Osteocyte (in vitro differentiated cells): ENCODE measurements at regions not wholly inside any gene's neighbourhood (a gene's known extent, or its start where the extent isn't known, plus 50 kb on each side); places are given as distances from the start of the nearest gene placed in this dataset.
A peak's percentile ranks its signal among the peaks of the same experiment; 100 is the strongest.

Experiments
- DNase-seq: peaks from one replicate; pipeline ENCODE4 v3.0.0; 2021; ENCODE audit warnings: mixed read lengths; ENCODE audit not compliant: unreplicated experiment; ENCODE audit errors: extremely low spot score
- H3K27ac Mint-ChIP-seq: one replicate; pipeline ENCODE4 v1.8.0; 2021; ENCODE audit warnings: mild to moderate bottlenecking, mixed read lengths; ENCODE audit not compliant: unreplicated experiment
- H3K27me3 Mint-ChIP-seq: one replicate; pipeline ENCODE4 v1.8.0; 2021; ENCODE audit warnings: mixed read lengths; ENCODE audit not compliant: unreplicated experiment
- H3K36me3 Mint-ChIP-seq: one replicate; pipeline ENCODE4 v1.8.0; 2021; ENCODE audit warnings: mixed read lengths; ENCODE audit not compliant: unreplicated experiment
- H3K4me1 Mint-ChIP-seq: one replicate; pipeline ENCODE4 v1.8.0; 2021; ENCODE audit warnings: mixed read lengths; ENCODE audit not compliant: unreplicated experiment
- H3K4me3 Mint-ChIP-seq: one replicate; pipeline ENCODE4 v1.8.0; 2021; ENCODE audit warnings: mild to moderate bottlenecking, moderate library complexity, mixed read lengths; ENCODE audit not compliant: unreplicated experiment
- H3K9me3 Mint-ChIP-seq: one replicate; pipeline ENCODE4 v1.8.0; 2021; ENCODE audit warnings: mixed read lengths; ENCODE audit not compliant: unreplicated experiment
- TF ChIP-seq, protein P1 (sequence below): fragments of 200-600 bp; sonication (generic); IDR thresholded peaks from 2 replicates; pipeline ENCODE4 v1.5.0; 2021; ENCODE audit warnings: antibody characterized with exemption, mild to moderate bottlenecking, moderate library complexity

GRCh38 chr1:243980071-243980470 lies 71.0 kb upstream of the ZBTB18 start:
- Mint-ChIP-seq H3K4me3 (no peak overlapping the region), H3K27me3 (no peaks in the 10 kb centered on the region), H3K9me3 (no peaks in the 10 kb centered on the region), H3K4me1 (peaks cover 18% of the 10 kb centered on the region), H3K27ac (no peak overlapping the region), H3K36me3 (no peaks in the 10 kb centered on the region)
- no peak for DNase-seq
- TF ChIP-seq, protein P1, sequence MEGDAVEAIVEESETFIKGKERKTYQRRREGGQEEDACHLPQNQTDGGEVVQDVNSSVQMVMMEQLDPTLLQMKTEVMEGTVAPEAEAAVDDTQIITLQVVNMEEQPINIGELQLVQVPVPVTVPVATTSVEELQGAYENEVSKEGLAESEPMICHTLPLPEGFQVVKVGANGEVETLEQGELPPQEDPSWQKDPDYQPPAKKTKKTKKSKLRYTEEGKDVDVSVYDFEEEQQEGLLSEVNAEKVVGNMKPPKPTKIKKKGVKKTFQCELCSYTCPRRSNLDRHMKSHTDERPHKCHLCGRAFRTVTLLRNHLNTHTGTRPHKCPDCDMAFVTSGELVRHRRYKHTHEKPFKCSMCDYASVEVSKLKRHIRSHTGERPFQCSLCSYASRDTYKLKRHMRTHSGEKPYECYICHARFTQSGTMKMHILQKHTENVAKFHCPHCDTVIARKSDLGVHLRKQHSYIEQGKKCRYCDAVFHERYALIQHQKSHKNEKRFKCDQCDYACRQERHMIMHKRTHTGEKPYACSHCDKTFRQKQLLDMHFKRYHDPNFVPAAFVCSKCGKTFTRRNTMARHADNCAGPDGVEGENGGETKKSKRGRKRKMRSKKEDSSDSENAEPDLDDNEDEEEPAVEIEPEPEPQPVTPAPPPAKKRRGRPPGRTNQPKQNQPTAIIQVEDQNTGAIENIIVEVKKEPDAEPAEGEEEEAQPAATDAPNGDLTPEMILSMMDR, result no peak

DNA sequence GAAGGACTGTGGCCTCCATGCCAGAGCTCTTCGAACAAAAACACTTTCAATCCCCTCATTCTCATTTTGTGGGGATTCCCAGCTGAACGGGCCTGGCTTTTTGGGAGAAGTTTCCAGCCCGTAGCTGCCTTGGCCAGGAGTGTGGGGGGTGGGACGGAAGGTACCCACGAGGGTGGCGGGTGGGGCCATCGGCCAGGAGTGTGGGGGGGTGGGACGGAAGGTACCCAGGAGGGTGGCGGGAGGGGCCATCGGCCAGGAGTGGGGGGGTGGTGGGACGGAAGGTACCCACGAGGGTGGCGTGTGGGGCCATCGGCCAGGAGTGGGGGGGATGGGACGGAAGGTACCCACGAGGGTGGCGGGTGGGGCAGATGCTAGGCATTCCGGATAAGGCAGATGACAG lies 71.7 kb upstream of the ZBTB18 start:
- DNase-seq, result no peak
- Mint-ChIP-seq H3K27me3 (no peaks in the 10 kb centered on the region), H3K36me3 (no peaks in the 10 kb centered on the region), H3K4me1 (peaks cover 18% of the 10 kb centered on the region), H3K4me3 (no peak overlapping the region), H3K27ac (no peak overlapping the region), H3K9me3 (no peaks in the 10 kb centered on the region)
- TF ChIP-seq, protein P1, result no peak

DNA sequence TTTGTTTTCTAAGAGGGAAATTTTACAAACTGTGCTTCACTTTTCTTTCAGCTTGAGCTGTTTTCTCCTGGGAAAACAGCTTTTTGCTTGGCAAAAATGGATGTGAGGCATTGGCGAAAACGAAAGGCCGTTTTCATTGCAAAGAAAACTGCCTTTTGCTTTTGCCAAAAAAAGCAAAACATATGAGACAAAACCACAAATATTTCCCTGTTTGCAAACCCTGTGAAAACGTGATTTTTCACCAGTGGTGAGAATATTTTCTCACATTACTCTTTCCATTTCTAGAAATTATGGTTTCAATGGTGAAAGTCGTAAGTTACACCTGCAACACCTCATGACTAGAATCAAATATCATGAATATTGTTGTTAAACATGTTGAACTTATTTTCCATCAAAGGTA lies 74.0 kb upstream of the ZBTB18 start:
- Mint-ChIP-seq H3K36me3 (no peaks in the 10 kb centered on the region), H3K4me1 (peaks cover 18% of the 10 kb centered on the region), H3K4me3 (peak overlapping the region; percentile 27), H3K27ac (no peak overlapping the region), H3K9me3 (no peaks in the 10 kb centered on the region), H3K27me3 (no peaks in the 10 kb centered on the region)
- TF ChIP-seq, protein P1, result no peak
- DNase-seq, result no peak

DNA sequence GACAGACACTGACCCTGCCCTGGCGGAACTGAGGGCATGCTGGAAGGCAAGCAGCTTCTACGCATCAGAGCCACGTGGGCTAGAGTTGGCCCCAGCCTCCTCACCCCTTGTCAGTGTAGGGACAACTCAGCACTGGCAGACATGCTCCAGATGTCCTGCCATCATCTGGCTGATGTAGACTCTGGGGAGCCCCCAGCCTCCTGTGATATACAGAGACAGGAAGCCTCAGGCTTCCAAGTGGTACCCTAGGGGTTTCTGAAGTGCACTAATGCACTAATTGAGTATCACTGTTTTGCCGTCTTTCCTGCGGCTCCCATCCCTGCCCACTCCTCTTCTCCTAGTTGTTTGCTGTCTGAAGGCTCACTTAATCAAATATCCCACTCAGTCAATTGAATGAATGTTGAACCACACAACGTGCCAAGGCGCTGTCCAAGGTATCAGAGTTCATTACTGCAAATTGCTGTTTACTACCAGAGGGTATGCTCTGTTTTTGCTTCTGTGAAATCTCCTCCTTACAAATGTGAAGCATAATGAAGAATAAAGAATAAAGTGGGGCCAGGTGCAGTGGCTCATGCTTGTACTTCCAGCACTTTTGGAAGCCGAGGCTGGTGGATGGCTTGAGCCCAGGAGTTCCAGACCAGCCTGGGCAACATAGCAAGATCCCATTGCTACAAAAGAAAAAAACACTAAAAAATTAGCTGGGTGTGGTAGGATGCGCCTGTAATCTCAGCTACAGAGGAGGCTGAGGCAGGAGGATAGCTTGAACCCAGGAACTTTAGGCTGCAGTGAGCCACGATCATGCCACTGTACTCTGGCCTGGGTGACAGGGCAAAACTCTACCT lies 76.4 kb upstream of the ZBTB18 start:
- DNase-seq, result no peak
- H3K27ac Mint-ChIP-seq, result no peak overlapping the region
- peaks cover 21% of the 10 kb centered on the region for H3K4me1 Mint-ChIP-seq
- H3K36me3 Mint-ChIP-seq, result no peaks in the 10 kb centered on the region
- no peaks in the 10 kb centered on the region for H3K27me3 Mint-ChIP-seq
- no peak overlapping the region for H3K4me3 Mint-ChIP-seq
- TF ChIP-seq, protein P1, result no peak
- H3K9me3 Mint-ChIP-seq, result no peaks in the 10 kb centered on the region

- H3K9me3 Mint-ChIP-seq, result no peaks in the 10 kb centered on the region
- no peak for DNase-seq
Observed at GRCh38 chr1:243973169-243973568, 77.9 kb upstream of the ZBTB18 start.

More at GRCh38 chr1:243973169-243973568, 77.9 kb upstream of the ZBTB18 start:
- no peak overlapping the region for H3K4me3 Mint-ChIP-seq
- H3K27ac Mint-ChIP-seq, result no peak overlapping the region
- H3K4me1 Mint-ChIP-seq, result peaks cover 34% of the 10 kb centered on the region
- H3K36me3 Mint-ChIP-seq, result no peaks in the 10 kb centered on the region
- H3K27me3 Mint-ChIP-seq, result no peaks in the 10 kb centered on the region
- TF ChIP-seq, protein P1, result no peak
